Astrocyte of the spinal cord (primary cell): ENCODE measurements at regions not wholly inside any gene's neighbourhood (a gene's known extent, or its start where the extent isn't known, plus 50 kb on each side); places are given as distances from the start of the nearest gene placed in this dataset.

Source experiments
- DNase-seq: peaks from one replicate; pipeline ENCODE4 v3.0.0; 2011; ENCODE audit warnings: low read depth, low spot score
- H3K4me3 ChIP-seq: 2 replicates; pipeline ENCODE4 v1.5.1; 2011; ENCODE audit warnings: low read depth, mild to moderate bottlenecking, low read length, moderate library complexity
- in situ Hi-C: cut with HindIII; loops from 2 replicates; pipeline ENCODE4 v1.10.0; 2017; ENCODE audit warnings: low sequenced_read_pairs
- TF ChIP-seq, protein P1 (sequence below): IDR thresholded peaks from 2 replicates; pipeline ENCODE4 v1.5.1; 2012; ENCODE audit warnings: low read depth, mild to moderate bottlenecking, low read length, inconsistent platforms

DNA sequence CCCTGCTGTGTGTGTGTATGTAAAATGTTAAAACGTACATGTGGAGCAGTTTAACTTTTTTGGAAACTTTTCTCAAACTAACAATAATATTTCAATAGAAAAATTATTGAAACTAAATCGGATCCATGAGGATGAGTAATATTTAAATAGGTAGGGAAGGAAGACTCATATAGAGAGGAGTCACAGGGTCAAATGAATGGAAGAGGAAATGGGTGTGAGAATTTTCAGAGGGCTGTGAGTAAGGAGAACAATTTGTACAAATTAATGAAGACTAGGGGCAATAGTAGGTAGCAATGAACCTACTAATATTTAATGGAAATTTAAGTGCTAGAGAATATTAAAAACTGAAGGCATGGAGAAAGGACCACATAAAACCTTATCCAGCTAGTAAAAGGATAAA, 290.7 kb upstream of the PCDH18 start:
- TF ChIP-seq, protein P1, sequence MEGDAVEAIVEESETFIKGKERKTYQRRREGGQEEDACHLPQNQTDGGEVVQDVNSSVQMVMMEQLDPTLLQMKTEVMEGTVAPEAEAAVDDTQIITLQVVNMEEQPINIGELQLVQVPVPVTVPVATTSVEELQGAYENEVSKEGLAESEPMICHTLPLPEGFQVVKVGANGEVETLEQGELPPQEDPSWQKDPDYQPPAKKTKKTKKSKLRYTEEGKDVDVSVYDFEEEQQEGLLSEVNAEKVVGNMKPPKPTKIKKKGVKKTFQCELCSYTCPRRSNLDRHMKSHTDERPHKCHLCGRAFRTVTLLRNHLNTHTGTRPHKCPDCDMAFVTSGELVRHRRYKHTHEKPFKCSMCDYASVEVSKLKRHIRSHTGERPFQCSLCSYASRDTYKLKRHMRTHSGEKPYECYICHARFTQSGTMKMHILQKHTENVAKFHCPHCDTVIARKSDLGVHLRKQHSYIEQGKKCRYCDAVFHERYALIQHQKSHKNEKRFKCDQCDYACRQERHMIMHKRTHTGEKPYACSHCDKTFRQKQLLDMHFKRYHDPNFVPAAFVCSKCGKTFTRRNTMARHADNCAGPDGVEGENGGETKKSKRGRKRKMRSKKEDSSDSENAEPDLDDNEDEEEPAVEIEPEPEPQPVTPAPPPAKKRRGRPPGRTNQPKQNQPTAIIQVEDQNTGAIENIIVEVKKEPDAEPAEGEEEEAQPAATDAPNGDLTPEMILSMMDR: no peak
- H3K4me3 ChIP-seq: no peak overlapping the region
- DNase-seq: no peak
- in situ Hi-C loops: no loop called here

DNA sequence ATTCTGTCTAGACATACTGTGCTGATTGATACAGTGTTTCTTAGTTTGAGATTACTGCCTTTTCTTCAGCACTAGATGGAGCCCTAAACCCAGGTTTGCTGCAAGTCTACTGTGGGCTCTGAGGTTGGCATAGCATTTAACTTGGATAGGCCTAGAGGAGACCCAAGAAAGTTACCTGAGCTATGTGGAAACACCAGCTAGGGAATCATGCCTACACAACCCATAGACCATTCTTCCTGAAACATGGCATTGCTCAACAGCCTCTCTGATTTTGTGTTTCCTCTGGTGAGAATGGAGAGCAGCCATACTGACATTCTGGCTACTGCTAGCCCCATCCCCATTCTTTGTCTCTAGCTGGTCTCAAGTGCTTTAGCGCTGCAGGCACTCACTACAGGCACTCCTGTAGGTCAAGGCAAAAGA, 287.7 kb upstream of the PCDH18 start:
- in situ Hi-C loops: no loop called here
- H3K4me3 ChIP-seq: no peak overlapping the region
- DNase-seq: peak; percentile 60
- TF ChIP-seq, protein P1: peak; percentile 64

DNA sequence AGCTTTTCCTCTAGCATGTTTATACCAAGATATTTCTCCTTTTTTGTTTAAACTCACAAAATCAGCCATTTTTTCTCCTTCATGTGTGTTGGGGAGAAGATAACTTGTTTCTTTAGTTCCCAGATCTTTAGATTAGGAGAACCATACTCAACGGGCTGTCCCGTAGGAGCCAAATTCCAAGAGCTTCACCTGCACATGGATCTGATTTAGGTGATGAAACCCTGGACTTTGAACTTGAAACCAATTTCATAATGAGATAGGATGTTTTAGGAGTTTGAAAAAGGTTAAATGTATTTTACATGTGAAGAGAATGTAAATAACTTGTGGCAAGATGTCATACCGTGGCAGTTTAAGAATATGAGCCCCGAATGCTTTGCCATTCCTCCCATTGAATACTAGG, 280.0 kb upstream of the PCDH18 start:
- in situ Hi-C loops: no loop called here
- DNase-seq: no peak
- H3K4me3 ChIP-seq: no peak overlapping the region
- TF ChIP-seq, protein P1: no peak

DNA sequence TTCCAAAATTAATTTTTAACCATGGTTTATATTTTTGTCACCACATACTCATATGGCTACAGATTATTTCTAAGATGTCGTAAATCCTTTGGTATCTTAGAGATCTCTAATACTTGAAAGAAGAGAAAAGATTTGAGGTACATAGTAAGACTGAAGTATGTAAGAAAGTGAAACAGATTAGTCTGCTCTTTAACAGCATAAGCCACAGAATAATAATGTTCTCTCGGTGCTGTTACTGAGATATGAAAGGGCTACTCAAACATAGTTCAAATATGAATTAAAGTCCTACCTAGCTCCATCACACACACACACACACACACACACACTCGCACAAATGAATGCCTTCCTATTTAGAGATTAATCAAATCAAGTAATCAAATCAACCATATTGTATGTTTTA, 274.1 kb upstream of the PCDH18 start:
- in situ Hi-C loops: no loop called here
- no peak for DNase-seq
- TF ChIP-seq, protein P1: no peak
- H3K4me3 ChIP-seq: no peak overlapping the region

DNA sequence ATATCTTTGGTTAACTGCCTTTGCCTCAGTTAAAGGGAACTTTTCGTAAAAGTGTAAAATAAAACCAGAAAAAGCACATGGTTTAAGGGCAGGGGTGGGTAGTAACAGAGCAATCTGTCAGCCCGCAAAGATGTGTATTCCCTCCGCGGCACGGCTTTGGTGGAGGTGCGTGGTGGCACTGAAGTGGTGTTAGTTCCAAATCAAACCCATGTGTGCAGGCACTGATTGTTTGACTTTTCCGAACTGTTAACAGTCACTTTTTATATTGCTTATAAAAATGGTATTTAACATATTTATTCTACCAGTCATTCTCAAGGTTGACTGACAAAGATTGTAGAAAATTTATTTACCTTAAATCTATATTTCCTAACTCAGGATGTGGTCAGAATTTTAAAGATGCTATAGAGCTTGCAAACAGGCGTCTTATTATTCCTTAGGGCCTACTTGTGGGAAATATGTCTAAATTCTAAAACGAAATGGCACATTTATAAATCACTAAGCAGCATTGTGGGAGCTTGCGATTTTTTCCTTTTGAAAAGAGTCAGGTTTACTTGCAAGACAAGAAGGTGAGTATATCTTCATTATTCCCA, 272.7 kb upstream of the PCDH18 start:
- in situ Hi-C loops: no loop called here
- H3K4me3 ChIP-seq: no peak overlapping the region
- no peak for DNase-seq
- TF ChIP-seq, protein P1: no peak

DNA sequence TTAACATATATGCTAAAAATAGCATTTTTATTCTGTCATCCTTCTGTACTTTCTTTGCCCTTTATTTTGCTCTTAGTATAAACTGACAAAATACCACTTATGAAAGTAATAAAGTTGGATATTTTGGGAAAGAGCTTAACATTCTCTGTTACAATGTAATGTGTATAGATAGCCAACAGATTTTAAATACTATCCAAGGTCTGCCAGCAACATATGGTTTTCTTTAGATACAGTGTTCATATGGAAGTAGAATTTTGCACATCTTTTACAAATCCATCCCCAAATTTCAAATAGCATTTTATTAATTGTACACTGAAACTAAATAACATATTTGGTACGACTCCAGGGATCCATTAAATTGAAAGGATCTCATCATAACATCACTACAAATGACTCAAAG, 268.6 kb upstream of the PCDH18 start:
- no peak for DNase-seq
- in situ Hi-C loops: no loop called here
- H3K4me3 ChIP-seq: no peak overlapping the region
- TF ChIP-seq, protein P1: no peak
